HTR-8/SVneo (cell line): ENCODE measurements at regions not wholly inside any gene's neighbourhood (a gene's known extent, or its start where the extent isn't known, plus 50 kb on each side); places are given as distances from the start of the nearest gene placed in this dataset.
"Not testable (repeated sequence)": the region's sequence is repeated elsewhere in the genome, so short reads cannot be mapped to it uniquely, and the experiment has no call there.

Experiments used
- DNase-seq: peaks from one replicate; pipeline ENCODE4 v3.0.0; 2011; ENCODE audit warnings: low spot score, mixed read lengths; ENCODE audit not compliant: insufficient read length
- FAIRE-seq: peaks from 2 replicates; lab custom pipeline; 2011; peaks lifted over from hg19 to GRCh38; lab: Jason Lieb, UNC

GRCh38 chr3:78201091-78201490 lies 1161.2 kb downstream of the ROBO2 start:
- DNase-seq = no peak
- FAIRE-seq = no peak

GRCh38 chr3:78204977-78205376 lies 1165.1 kb downstream of the ROBO2 start:
- DNase-seq = peak; percentile 45
- FAIRE-seq = peak; percentile 52

GRCh38 chr3:78221300-78221699 lies 1181.4 kb downstream of the ROBO2 start:
- DNase-seq (no peak), FAIRE-seq (no peak)

GRCh38 chr3:78221796-78222195 lies 1181.9 kb downstream of the ROBO2 start:
- FAIRE-seq = no peak
- no peak for DNase-seq

GRCh38 chr3:78235841-78236240 lies 1195.9 kb downstream of the ROBO2 start:
- FAIRE-seq (no peak), DNase-seq (no peak)

GRCh38 chr3:78238811-78239210 lies 1198.9 kb downstream of the ROBO2 start:
- DNase-seq (no peak), FAIRE-seq (no peak)

GRCh38 chr3:78242724-78243123 lies 1202.8 kb downstream of the ROBO2 start:
- FAIRE-seq (no peak), DNase-seq (no peak)

- no peak for FAIRE-seq
These were observed 1204.2 kb downstream of the ROBO2 start for GRCh38 chr3:78244136-78244535.

GRCh38 chr3:78249294-78249693 lies 1209.4 kb downstream of the ROBO2 start:
- DNase-seq (no peak), FAIRE-seq (no peak)

More at GRCh38 chr3:78244136-78244535, 1204.2 kb downstream of the ROBO2 start:
- no peak for DNase-seq

GRCh38 chr3:78253860-78254259 lies 1214.0 kb downstream of the ROBO2 start:
- FAIRE-seq (no peak), DNase-seq (no peak)

GRCh38 chr3:78255403-78255802 lies 1215.5 kb downstream of the ROBO2 start:
- DNase-seq (no peak), FAIRE-seq (no peak)

- DNase-seq (no peak), FAIRE-seq (no peak)
These were observed 1216.2 kb downstream of the ROBO2 start for GRCh38 chr3:78256123-78256522.

GRCh38 chr3:78257951-78258530 lies 1218.1 kb downstream of the ROBO2 start:
- DNase-seq (no peak), FAIRE-seq (no peak)

GRCh38 chr3:78258798-78259197 lies 1218.9 kb downstream of the ROBO2 start:
- peak; percentile 20 for DNase-seq
- FAIRE-seq = no peak

- FAIRE-seq (no peak), DNase-seq (no peak)
These were observed 1220.5 kb downstream of the ROBO2 start for GRCh38 chr3:78260388-78260787.

GRCh38 chr3:78266550-78266949 lies 1226.7 kb downstream of the ROBO2 start:
- FAIRE-seq, DNase-seq: not testable (repeated sequence)

- FAIRE-seq (no peak), DNase-seq (no peak)
These were observed 1227.3 kb downstream of the ROBO2 start for GRCh38 chr3:78267235-78267634.

GRCh38 chr3:78268087-78268486 lies 1228.2 kb downstream of the ROBO2 start:
- no peak for DNase-seq
- FAIRE-seq = peak; percentile 59

- FAIRE-seq = no peak
- DNase-seq = no peak
These were observed 1229.1 kb downstream of the ROBO2 start for GRCh38 chr3:78268716-78269668.

- no peak for FAIRE-seq
- no peak for DNase-seq
These were observed 1233.4 kb downstream of the ROBO2 start for GRCh38 chr3:78273326-78273725.

GRCh38 chr3:78274475-78275065 lies 1234.7 kb downstream of the ROBO2 start:
- no peak for FAIRE-seq

More at GRCh38 chr3:78274475-78275065, 1234.7 kb downstream of the ROBO2 start:
- no peak for DNase-seq
